Panc1 (cell line): ENCODE measurements at regions not wholly inside any gene's neighbourhood (a gene's known extent, or its start where the extent isn't known, plus 50 kb on each side); places are given as distances from the start of the nearest gene placed in this dataset.

Experiments used
- ATAC-seq: fragments of 200-7000 bp; cut with Tn5 transposase; 2 replicates; pipeline ENCODE4 v1.9.1; 2020; ENCODE audit warnings: mild to moderate bottlenecking, moderate library complexity
- BruUV-seq: library from RNA; stranded (reverse); fragments of 400-500 nt; replicated peaks from 2 replicates; lab custom pipeline; 2021; lab: Mats Ljungman, UMichigan
- CTCF ChIA-PET: fragments of 300-600 bp; sonication (Branson Sonifier 250); formaldehyde crosslinking; loops from one replicate; lab custom pipeline; 2022; ENCODE audit warnings: antibody characterized with exemption; lab: Charles Lee
- POLR2A ChIA-PET: fragments of 300-600 bp; sonication (Branson Sonifier 250); formaldehyde crosslinking; loops from one replicate; lab custom pipeline; 2022; ENCODE audit warnings: antibody characterized with exemption; lab: Charles Lee
- DNase-seq: peaks from one replicate; pipeline ENCODE4 v3.0.0-alpha.2; 2010; ENCODE audit warnings: low read depth, low spot score
- H3K27ac ChIP-seq: 2 replicates; pipeline ENCODE4 v1.5.1; 2011; ENCODE audit warnings: mild to moderate bottlenecking, low read length, inconsistent platforms
- H3K27me3 ChIP-seq: fragments of 200-500 bp; sonication (Bioruptor generic); 2 replicates; pipeline ENCODE4 v1.6.0; 2014; ENCODE audit warnings: low read length, inconsistent platforms; ENCODE audit not compliant: control insufficient read depth, insufficient read depth
- H3K36me3 ChIP-seq: fragments of 200-500 bp; sonication (Bioruptor generic); 2 replicates; pipeline ENCODE4 v1.5.1; 2014; ENCODE audit warnings: inconsistent platforms, mild to moderate bottlenecking, low read length, moderate library complexity; ENCODE audit not compliant: control insufficient read depth, insufficient read depth
- H3K4me1 ChIP-seq: 2 replicates; pipeline ENCODE4 v1.5.1; 2011; ENCODE audit warnings: inconsistent platforms, mild to moderate bottlenecking, low read length, moderate library complexity; ENCODE audit not compliant: control insufficient read depth, insufficient read depth
- H3K4me3 ChIP-seq, 2 experiments: 2 replicates each; pipeline ENCODE4 v1.5.1; 2011 to 2012; ENCODE audit warnings: low read depth in 2 of 2, low read length in 2 of 2, mild to moderate bottlenecking in 2 of 2, inconsistent platforms in 1 of 2, moderate library complexity in 1 of 2
- H3K9me3 ChIP-seq: fragments of 200-500 bp; sonication (Bioruptor generic); 2 replicates; pipeline ENCODE4 v1.5.1; 2014; ENCODE audit warnings: low read depth, mild to moderate bottlenecking, inconsistent platforms, low read length, moderate library complexity; ENCODE audit not compliant: control insufficient read depth, insufficient read depth
- CTCF ChIP-seq: fragments of 450-650 bp; IDR thresholded peaks from 2 replicates; pipeline ENCODE4 v1.5.1; 2017; ENCODE audit warnings: mild to moderate bottlenecking
- POLR2AphosphoS5 ChIP-seq: IDR thresholded peaks from 2 replicates; pipeline ENCODE4 v1.6.1; 2012; ENCODE audit warnings: mild to moderate bottlenecking, low read depth, low read length, moderate library complexity
- REST ChIP-seq, 2 experiments: IDR thresholded peaks; 2 replicates each; pipeline ENCODE4 v1.6.1; 2011 to 2012; ENCODE audit warnings: low read depth in 2 of 2, control low read depth in 1 of 2, low read length in 1 of 2, mild to moderate bottlenecking in 1 of 2, moderate library complexity in 1 of 2; ENCODE audit not compliant: insufficient read depth in 1 of 2
- SIN3A ChIP-seq: IDR thresholded peaks from 2 replicates; pipeline ENCODE4 v1.6.1; 2012; ENCODE audit warnings: low read depth, mild to moderate bottlenecking, low read length, moderate library complexity, borderline replicate concordance; ENCODE audit not compliant: insufficient read depth
- TCF7L2 ChIP-seq: IDR thresholded peaks from 2 replicates; pipeline ENCODE4 v1.6.1; 2011; ENCODE audit warnings: mild to moderate bottlenecking, low read depth, low read length, inconsistent platforms
- in situ Hi-C: cut with HindIII; loops from 2 replicates; pipeline ENCODE4 v1.10.0; 2016; ENCODE audit warnings: low sequenced_read_pairs, low pct_unique_long_range_greater_than_20kb
- intact Hi-C: fragments of 100-400 bp; cut with micrococcal nuclease; formaldehyde crosslinking; loops from one replicate; pipeline ENCODE4 v1.10.0; 2022; ENCODE audit not compliant: unreplicated experiment

- in situ Hi-C loops = no loop called here
- no peak for TF ChIP-seq REST (IDR thresholded peaks at IDR 0.05; ENCODE audit: insufficient read depth in 1 of 2, low read depth in 2 of 2, low read length in 1 of 2)
- no peak for TF ChIP-seq POLR2AphosphoS5
- TF ChIP-seq CTCF = no peak
- TF ChIP-seq TCF7L2 = no peak
- no peak for TF ChIP-seq SIN3A
- Histone ChIP-seq H3K4me3 (no peak overlapping the region), H3K27me3 (no peaks in the 10 kb centered on the region), H3K36me3 (no peaks in the 10 kb centered on the region), H3K4me1 (no peaks in the 10 kb centered on the region), H3K27ac (no peak overlapping the region), H3K9me3 (no peaks in the 10 kb centered on the region)
- ChIA-PET CTCF (no interaction called here), POLR2A (no interaction called here)
- DNase-seq (no peak), ATAC-seq (no peak)
- BruUV-seq = no TSS peak
- intact Hi-C loops = no loop called here
These were observed 915.6 kb upstream of the CHAC2 start for GRCh38 chr2:52852006-52852405.

GRCh38 chr2:52844701-52845423, 922.7 kb upstream of the CHAC2 start:
- no peaks in the 10 kb centered on the region for H3K9me3 ChIP-seq
- no peak for ATAC-seq
- intact Hi-C loops (no loop called here), in situ Hi-C loops (no loop called here)
- BruUV-seq = no TSS peak
- H3K27ac ChIP-seq = no peak overlapping the region
- DNase-seq = no peak
- no peaks in the 10 kb centered on the region for H3K27me3 ChIP-seq
- CTCF ChIA-PET = no interaction called here
- H3K4me1 ChIP-seq = no peaks in the 10 kb centered on the region
- no peak for TF ChIP-seq POLR2AphosphoS5
- TF ChIP-seq TCF7L2 = no peak
- no peak for TF ChIP-seq CTCF
- no peak for TF ChIP-seq REST (IDR thresholded peaks at IDR 0.05; ENCODE audit: insufficient read depth in 1 of 2, low read depth in 2 of 2, low read length in 1 of 2)
- TF ChIP-seq SIN3A = no peak
- H3K36me3 ChIP-seq = no peaks in the 10 kb centered on the region
- no peak overlapping the region for H3K4me3 ChIP-seq
- POLR2A ChIA-PET = no interaction called here
